Cardiac fibroblast (primary cell): ENCODE measurements at regions not wholly inside any gene's neighbourhood (a gene's known extent, or its start where the extent isn't known, plus 50 kb on each side); places are given as distances from the start of the nearest gene placed in this dataset.
A peak's percentile ranks its signal among the peaks of the same experiment; 100 is the strongest.

Source experiments
- DNase-seq, 2 donors: peaks; one replicate each; pipeline versions ENCODE4 v3.0.0 to v3.0.0-alpha.2; 2010; ENCODE audit warnings: low read depth in 2 of 2
- H3K4me3 ChIP-seq, 2 donors: replicated peaks in 1 of 2; 1 replicate in 1 of 2; 2 replicates in 1 of 2; pipeline ENCODE4 v1.5.1; 2011; ENCODE audit warnings: low read depth in 2 of 2, low read length in 2 of 2, mild to moderate bottlenecking in 2 of 2, moderate library complexity in 1 of 2
- CTCF ChIP-seq: IDR thresholded peaks from one replicate; pipeline ENCODE4 v1.5.1; 2011; ENCODE audit warnings: low read depth, mild to moderate bottlenecking, low read length, inconsistent platforms

- TF ChIP-seq CTCF: no peak
- no peak overlapping the region for H3K4me3 ChIP-seq
- no peak for DNase-seq
These were observed 689.3 kb upstream of the CCDC54 start for GRCh38 chr3:106687905-106688304.

GRCh38 chr3:106688464-106688863 lies 688.8 kb upstream of the CCDC54 start:
- TF ChIP-seq CTCF: no peak
- peak; percentile 90 to 94 for DNase-seq
- H3K4me3 ChIP-seq: no peak overlapping the region

- TF ChIP-seq CTCF: no peak
- DNase-seq: no peak
- H3K4me3 ChIP-seq: no peak overlapping the region
These were observed 685.8 kb upstream of the CCDC54 start for GRCh38 chr3:106691476-106691875.

GRCh38 chr3:106692624-106693023 lies 684.6 kb upstream of the CCDC54 start:
- no peak overlapping the region for H3K4me3 ChIP-seq
- TF ChIP-seq CTCF: no peak
- no peak for DNase-seq

GRCh38 chr3:106699122-106699521 lies 678.1 kb upstream of the CCDC54 start:
- no peak for DNase-seq
- no peak for TF ChIP-seq CTCF
- no peak overlapping the region for H3K4me3 ChIP-seq

GRCh38 chr3:106700981-106701380 lies 676.3 kb upstream of the CCDC54 start:
- no peak overlapping the region for H3K4me3 ChIP-seq
- TF ChIP-seq CTCF: no peak
- DNase-seq: no peak

- no peak overlapping the region for H3K4me3 ChIP-seq
- TF ChIP-seq CTCF: no peak
- no peak for DNase-seq
These were observed 673.7 kb upstream of the CCDC54 start for GRCh38 chr3:106703524-106703923.
